ENCODE measurements at regions not wholly inside any gene's neighbourhood (a gene's known extent, or its start where the extent isn't known, plus 50 kb on each side); places are given as distances from the start of the nearest gene placed in this dataset.

GRCh38 chr6:44652547-44652946 lies 265.0 kb downstream of the CDC5L start:
- DNase-seq: no peak
- peaks cover 11% of the 10 kb centered on the region for H3K4me1 ChIP-seq (ENCODE audit: insufficient read depth, low read length)
- Mint-ChIP-seq H3K9me3 (no peaks in the 10 kb centered on the region), H3K36me3 (peaks cover 0 to 5% (median 2%) of the 10 kb centered on the region in 3 donors), H3K4me1 (peaks cover 12 to 25% (median 12%) of the 10 kb centered on the region in 3 donors), H3K27me3 (peaks cover 10% of the 10 kb centered on the region in 2 donors), H3K27ac (peak overlapping the region in 1 of 8 donors; percentile 14), H3K4me3 (no peak overlapping the region)
- POLR2A ChIA-PET: no interaction called here
- no peak overlapping the region for H3K4me3 ChIP-seq (ENCODE audit: low read length)
- no peak overlapping the region for H3K27ac ChIP-seq (ENCODE audit: low read depth, low read length)
- H3K9me3 ChIP-seq (ENCODE audit: low read length): no peaks in the 10 kb centered on the region
- H3K36me3 ChIP-seq (ENCODE audit: insufficient read depth, low read length): no peaks in the 10 kb centered on the region
- no peaks in the 10 kb centered on the region for H3K27me3 ChIP-seq (ENCODE audit: insufficient read depth, low read length, poor library complexity, severe bottlenecking)
- CTCF ChIA-PET: interaction anchor here (0.8 to 2.2 kb wide), 4 partner anchors 177 to 1278 kb away, joined by 3 to 10 read pairs (median 4); no protein-coding TSS in a partner anchor

GRCh38 chr6:44653091-44653490 lies 265.6 kb downstream of the CDC5L start:
- Histone ChIP-seq H3K4me3 (ENCODE audit: low read length) (no peak overlapping the region), H3K4me1 (ENCODE audit: insufficient read depth, low read length) (peaks cover 11% of the 10 kb centered on the region), H3K9me3 (ENCODE audit: low read length) (no peaks in the 10 kb centered on the region), H3K27me3 (ENCODE audit: insufficient read depth, low read length, poor library complexity, severe bottlenecking) (no peaks in the 10 kb centered on the region), H3K36me3 (ENCODE audit: insufficient read depth, low read length) (no peaks in the 10 kb centered on the region), H3K27ac (ENCODE audit: low read depth, low read length) (no peak overlapping the region)
- Mint-ChIP-seq H3K4me1 (peaks cover 12 to 25% (median 12%) of the 10 kb centered on the region in 3 donors), H3K36me3 (peaks cover 0 to 5% (median 2%) of the 10 kb centered on the region in 3 donors), H3K27ac (no peak overlapping the region), H3K4me3 (no peak overlapping the region), H3K9me3 (no peaks in the 10 kb centered on the region), H3K27me3 (peaks cover 10% of the 10 kb centered on the region in 2 donors)
- ChIA-PET CTCF (interaction anchor here (0.8 to 2.2 kb wide), 4 partner anchors 177 to 1278 kb away, joined by 3 to 10 read pairs (median 4); no protein-coding TSS in a partner anchor), POLR2A (interaction anchor here (0.6 kb wide), 1 partner anchor 951 kb away, joined by 15 read pairs; no protein-coding TSS in a partner anchor)
- no peak for DNase-seq

GRCh38 chr6:44653761-44654218 lies 266.3 kb downstream of the CDC5L start:
- POLR2A ChIA-PET: interaction anchor here (0.6 kb wide), 1 partner anchor 950 kb away, joined by 15 read pairs; no protein-coding TSS in a partner anchor
- peak overlapping the region in 1 of 8 donors; percentile 58 for H3K27ac Mint-ChIP-seq
- H3K27me3 ChIP-seq (ENCODE audit: insufficient read depth, low read length, poor library complexity, severe bottlenecking): no peaks in the 10 kb centered on the region
- H3K4me3 Mint-ChIP-seq: no peak overlapping the region
- peaks cover 11% of the 10 kb centered on the region for H3K4me1 ChIP-seq (ENCODE audit: insufficient read depth, low read length)
- peaks cover 7 to 10% of the 10 kb centered on the region in 2 donors for H3K27me3 Mint-ChIP-seq
- peaks cover 11 to 21% (median 12%) of the 10 kb centered on the region in 3 donors for H3K4me1 Mint-ChIP-seq
- no peaks in the 10 kb centered on the region for H3K36me3 ChIP-seq (ENCODE audit: insufficient read depth, low read length)
- H3K9me3 Mint-ChIP-seq: no peaks in the 10 kb centered on the region
- CTCF ChIA-PET: interaction anchor here (1.3 to 2.2 kb wide), 2 partner anchors 1061 to 1269 kb away, joined by 5 to 10 read pairs; no protein-coding TSS in a partner anchor
- H3K4me3 ChIP-seq (ENCODE audit: low read length): no peak overlapping the region
- peaks cover 0 to 1% (median 1%) of the 10 kb centered on the region in 3 donors for H3K36me3 Mint-ChIP-seq
- no peak for DNase-seq
- H3K9me3 ChIP-seq (ENCODE audit: low read length): no peaks in the 10 kb centered on the region
- no peak overlapping the region for H3K27ac ChIP-seq (ENCODE audit: low read depth, low read length)

- peak overlapping the region in 5 of 7 donors; percentile 57 to 75 (median 66) for H3K4me3 Mint-ChIP-seq
- peaks cover 6 to 8% (median 7%) of the 10 kb centered on the region in 3 donors for H3K4me1 Mint-ChIP-seq
- ChIA-PET CTCF (interaction anchor here (0.7 to 4.3 kb wide), 23 partner anchors 8 to 1343 kb away, joined by 3 to 71 read pairs (median 4); partner anchors contain the start of gene SUPT3H), POLR2A (interaction anchor here (0.6 to 1.0 kb wide), 2 partner anchors 761 to 1059 kb away, joined by 3 to 4 read pairs; no protein-coding TSS in a partner anchor)
- H3K36me3 Mint-ChIP-seq: peaks cover 0 to 1% (median 0%) of the 10 kb centered on the region in 3 donors
- H3K27me3 ChIP-seq (ENCODE audit: insufficient read depth, low read length, poor library complexity, severe bottlenecking): no peaks in the 10 kb centered on the region
- no peak overlapping the region for H3K27ac ChIP-seq (ENCODE audit: low read depth, low read length)
- H3K4me3 ChIP-seq (ENCODE audit: low read length): peak overlapping the region; percentile 27
- peaks cover 7 to 10% of the 10 kb centered on the region in 2 donors for H3K27me3 Mint-ChIP-seq
- no peaks in the 10 kb centered on the region for H3K9me3 Mint-ChIP-seq
- peaks cover 11% of the 10 kb centered on the region for H3K4me1 ChIP-seq (ENCODE audit: insufficient read depth, low read length)
- peak; percentile 51 to 77 (median 67) for DNase-seq
- no peaks in the 10 kb centered on the region for H3K36me3 ChIP-seq (ENCODE audit: insufficient read depth, low read length)
- no peaks in the 10 kb centered on the region for H3K9me3 ChIP-seq (ENCODE audit: low read length)
- H3K27ac Mint-ChIP-seq: peak overlapping the region in 6 of 8 donors; percentile 3 to 91 (median 80)
Measured at GRCh38 chr6:44655412-44656342, 268.2 kb downstream of the CDC5L start.

GRCh38 chr6:44656691-44657090 lies 269.2 kb downstream of the CDC5L start:
- H3K27ac Mint-ChIP-seq: no peak overlapping the region
- no peaks in the 10 kb centered on the region for H3K9me3 ChIP-seq (ENCODE audit: low read length)
- peaks cover 4 to 10% of the 10 kb centered on the region in 2 donors for H3K27me3 Mint-ChIP-seq
- peaks cover 6 to 8% (median 7%) of the 10 kb centered on the region in 3 donors for H3K4me1 Mint-ChIP-seq
- H3K4me1 ChIP-seq (ENCODE audit: insufficient read depth, low read length): peaks cover 11% of the 10 kb centered on the region
- CTCF ChIA-PET: interaction anchor here (0.9 to 4.3 kb wide), 7 partner anchors 8 to 1274 kb away, joined by 4 to 71 read pairs (median 6); no protein-coding TSS in a partner anchor
- no peak for DNase-seq
- no peak overlapping the region for H3K4me3 ChIP-seq (ENCODE audit: low read length)
- no peak overlapping the region for H3K4me3 Mint-ChIP-seq
- H3K9me3 Mint-ChIP-seq: no peaks in the 10 kb centered on the region
- no peaks in the 10 kb centered on the region for H3K36me3 ChIP-seq (ENCODE audit: insufficient read depth, low read length)
- POLR2A ChIA-PET: no interaction called here
- peaks cover 0 to 1% (median 0%) of the 10 kb centered on the region in 3 donors for H3K36me3 Mint-ChIP-seq
- H3K27me3 ChIP-seq (ENCODE audit: insufficient read depth, low read length, poor library complexity, severe bottlenecking): no peaks in the 10 kb centered on the region
- no peak overlapping the region for H3K27ac ChIP-seq (ENCODE audit: low read depth, low read length)

- no peaks in the 10 kb centered on the region for H3K36me3 ChIP-seq (ENCODE audit: insufficient read depth, low read length)
- Mint-ChIP-seq H3K27ac (no peak overlapping the region), H3K4me1 (peaks cover 6 to 8% (median 7%) of the 10 kb centered on the region in 3 donors), H3K9me3 (no peaks in the 10 kb centered on the region), H3K4me3 (no peak overlapping the region), H3K36me3 (peaks cover 0 to 1% (median 0%) of the 10 kb centered on the region in 3 donors), H3K27me3 (peaks cover 4 to 10% of the 10 kb centered on the region in 2 donors)
- no peaks in the 10 kb centered on the region for H3K9me3 ChIP-seq (ENCODE audit: low read length)
- no peaks in the 10 kb centered on the region for H3K27me3 ChIP-seq (ENCODE audit: insufficient read depth, low read length, poor library complexity, severe bottlenecking)
- H3K4me3 ChIP-seq (ENCODE audit: low read length): no peak overlapping the region
- no peak for DNase-seq
- H3K4me1 ChIP-seq (ENCODE audit: insufficient read depth, low read length): peaks cover 11% of the 10 kb centered on the region
- H3K27ac ChIP-seq (ENCODE audit: low read depth, low read length): no peak overlapping the region
- ChIA-PET CTCF (interaction anchor here (1.1 to 4.3 kb wide), 3 partner anchors 11 to 1058 kb away, joined by 4 to 71 read pairs (median 17); no protein-coding TSS in a partner anchor), POLR2A (no interaction called here)
Measured at GRCh38 chr6:44657206-44657819, 269.8 kb downstream of the CDC5L start.

GRCh38 chr6:44658571-44658970 lies 271.1 kb downstream of the CDC5L start:
- Histone ChIP-seq H3K27ac (ENCODE audit: low read depth, low read length) (no peak overlapping the region), H3K4me1 (ENCODE audit: insufficient read depth, low read length) (peaks cover 11% of the 10 kb centered on the region), H3K9me3 (ENCODE audit: low read length) (no peaks in the 10 kb centered on the region), H3K27me3 (ENCODE audit: insufficient read depth, low read length, poor library complexity, severe bottlenecking) (no peaks in the 10 kb centered on the region), H3K4me3 (ENCODE audit: low read length) (no peak overlapping the region), H3K36me3 (ENCODE audit: insufficient read depth, low read length) (no peaks in the 10 kb centered on the region)
- H3K27me3 Mint-ChIP-seq: peaks cover 3% of the 10 kb centered on the region in 2 donors
- ChIA-PET POLR2A (no interaction called here), CTCF (interaction anchor here (4.3 kb wide), 1 partner anchor 1056 kb away, joined by 71 read pairs; no protein-coding TSS in a partner anchor)
- DNase-seq: no peak
- no peak overlapping the region for H3K4me3 Mint-ChIP-seq
- H3K27ac Mint-ChIP-seq: no peak overlapping the region
- H3K36me3 Mint-ChIP-seq: peaks cover 0 to 1% (median 0%) of the 10 kb centered on the region in 3 donors
- no peaks in the 10 kb centered on the region for H3K9me3 Mint-ChIP-seq
- H3K4me1 Mint-ChIP-seq: peaks cover 6 to 8% (median 7%) of the 10 kb centered on the region in 3 donors
